ENCODE measurements at regions not wholly inside any gene's neighbourhood (a gene's known extent, or its start where the extent isn't known, plus 50 kb on each side); places are given as distances from the start of the nearest gene placed in this dataset.
"Not testable (repeated sequence)": the region's sequence is repeated elsewhere in the genome, so short reads cannot be mapped to it uniquely, and the experiment has no call there.

GRCh38 chr2:34241905-34242762 is 643.0 kb upstream of the FAM98A start:
- DNase-seq (ENCODE audit: low spot score): no peak

GRCh38 chr2:34239511-34239910 is 640.4 kb upstream of the FAM98A start:
- no peak for DNase-seq (ENCODE audit: low spot score)

GRCh38 chr2:34234823-34235222 is 635.7 kb upstream of the FAM98A start:
- no peak for DNase-seq (ENCODE audit: low spot score)

GRCh38 chr2:34229998-34230397 is 630.9 kb upstream of the FAM98A start:
- DNase-seq (ENCODE audit: low spot score): no peak

- no peak for DNase-seq (ENCODE audit: low spot score)
Measured at GRCh38 chr2:34215174-34215573, 616.1 kb upstream of the FAM98A start.

- DNase-seq (ENCODE audit: low spot score): not testable (repeated sequence)
Measured at GRCh38 chr2:34210382-34210781, 611.3 kb upstream of the FAM98A start.

GRCh38 chr2:34204560-34204959 is 605.5 kb upstream of the FAM98A start:
- DNase-seq (ENCODE audit: low spot score): no peak

- no peak for DNase-seq (ENCODE audit: low spot score)
Measured at GRCh38 chr2:34201099-34201498, 602.0 kb upstream of the FAM98A start.

- no peak for DNase-seq (ENCODE audit: low spot score)
Measured at GRCh38 chr2:34199971-34200370, 600.9 kb upstream of the FAM98A start.

- no peak for DNase-seq (ENCODE audit: low spot score)
Measured at GRCh38 chr2:34193164-34193563, 594.1 kb upstream of the FAM98A start.

GRCh38 chr2:34188464-34189303 is 589.6 kb upstream of the FAM98A start:
- no peak for DNase-seq (ENCODE audit: low spot score)

- DNase-seq (ENCODE audit: low spot score): no peak
Measured at GRCh38 chr2:34179511-34179910, 580.4 kb upstream of the FAM98A start.

- no peak for DNase-seq (ENCODE audit: low spot score)
Measured at GRCh38 chr2:34178482-34178881, 579.4 kb upstream of the FAM98A start.

GRCh38 chr2:34176693-34177092 is 577.6 kb upstream of the FAM98A start:
- DNase-seq (ENCODE audit: low spot score): no peak

GRCh38 chr2:34174506-34174905 is 575.4 kb upstream of the FAM98A start:
- no peak for DNase-seq (ENCODE audit: low spot score)

- DNase-seq (ENCODE audit: low spot score): no peak
Measured at GRCh38 chr2:34162231-34162630, 563.1 kb upstream of the FAM98A start.

GRCh38 chr2:34161549-34161948 is 562.5 kb upstream of the FAM98A start:
- no peak for DNase-seq (ENCODE audit: low spot score)

GRCh38 chr2:34159901-34160300 is 560.8 kb upstream of the FAM98A start:
- DNase-seq (ENCODE audit: low spot score): no peak

GRCh38 chr2:34153484-34153883 is 554.4 kb upstream of the FAM98A start:
- no peak for DNase-seq (ENCODE audit: low spot score)

GRCh38 chr2:34147780-34148179 is 548.7 kb upstream of the FAM98A start:
- no peak for DNase-seq (ENCODE audit: low spot score)

GRCh38 chr2:34143149-34143548 is 544.0 kb upstream of the FAM98A start:
- DNase-seq (ENCODE audit: low spot score): no peak

GRCh38 chr2:34142531-34143008 is 543.5 kb upstream of the FAM98A start:
- DNase-seq (ENCODE audit: low spot score): not testable (repeated sequence)

Data from mesenteric fat pad (tissue), 1 donor.